GM21737 (cell line): ENCODE measurements at regions not wholly inside any gene's neighbourhood (a gene's known extent, or its start where the extent isn't known, plus 50 kb on each side); places are given as distances from the start of the nearest gene placed in this dataset.

ENCODE experiments used
- ATAC-seq: cut with Tn5 transposase; IDR thresholded peaks from one replicate; pipeline ENCODE4 v1.9.1; 2021; ENCODE audit warnings: mild to moderate bottlenecking, moderate library complexity; ENCODE audit not compliant: unreplicated experiment

DNA sequence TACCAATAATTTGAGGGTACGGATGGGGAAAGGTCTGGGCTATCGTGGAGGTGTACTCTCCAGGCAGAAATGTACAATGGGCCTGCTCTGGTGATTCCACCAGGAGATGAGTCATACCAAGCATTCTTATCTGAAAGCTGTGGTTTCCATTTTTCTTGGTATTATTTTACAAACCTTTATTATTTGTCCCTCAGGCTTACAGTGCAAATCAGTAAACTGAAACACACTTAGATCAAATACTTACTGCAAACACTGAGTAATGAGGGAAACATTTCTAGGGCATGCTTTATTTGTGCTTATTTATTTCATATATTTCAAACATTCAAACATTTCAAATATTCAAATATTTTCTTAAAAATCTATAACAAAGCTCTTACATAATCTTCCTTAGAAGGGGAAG, 319.8 kb downstream of the RND3 start:
- peak; percentile 61 for ATAC-seq

DNA sequence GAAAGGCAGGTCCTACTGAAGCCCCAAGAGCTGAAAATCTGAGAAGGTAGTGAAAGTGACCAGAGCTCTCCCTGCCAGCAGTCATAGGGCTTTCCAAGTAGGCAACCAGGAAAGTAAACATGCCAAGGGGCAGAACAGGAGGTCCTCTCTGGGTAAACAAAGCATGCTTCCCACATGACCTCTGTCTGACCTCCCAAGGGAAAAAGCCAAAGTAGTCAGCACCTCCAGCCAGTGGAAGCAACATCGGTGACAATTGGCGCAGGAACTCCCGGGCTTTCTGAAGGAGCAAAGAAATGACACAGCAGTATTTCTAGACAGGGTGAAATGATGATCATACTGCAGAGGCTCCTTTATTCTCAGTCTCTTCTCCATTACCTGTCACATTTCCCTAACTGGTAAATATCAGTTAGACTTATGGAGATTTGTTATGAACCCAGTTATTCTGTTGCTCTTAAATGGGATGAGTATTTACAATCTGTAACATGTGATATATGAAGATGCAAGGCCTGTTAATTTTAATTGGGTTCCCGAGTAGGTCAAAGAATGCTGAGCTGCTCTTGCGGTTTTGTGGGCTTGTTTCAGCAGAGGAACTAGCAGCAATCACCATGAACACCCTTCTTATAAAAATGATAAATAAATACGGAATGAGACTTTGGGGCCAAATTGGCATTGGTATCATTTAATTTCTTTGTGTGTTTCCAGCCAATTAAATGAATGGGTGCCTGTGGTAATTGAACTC, 321.0 kb downstream of the RND3 start:
- ATAC-seq: no peak

DNA sequence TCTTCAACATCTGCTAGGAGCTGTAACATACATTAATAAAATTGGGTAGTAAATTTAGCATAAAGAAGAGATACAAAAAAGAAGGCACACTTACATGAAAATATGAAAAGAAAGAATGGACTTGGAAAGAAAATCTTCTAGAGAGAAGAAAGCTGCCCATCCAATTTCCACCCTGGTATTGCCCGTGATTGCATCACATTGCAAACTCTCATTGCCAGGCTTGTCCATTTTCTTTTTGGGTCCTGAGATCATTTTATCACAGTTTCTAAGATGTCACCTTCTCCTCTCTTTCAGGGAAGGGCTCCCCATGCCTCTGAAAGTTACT, 321.5 kb downstream of the RND3 start:
- no peak for ATAC-seq

DNA sequence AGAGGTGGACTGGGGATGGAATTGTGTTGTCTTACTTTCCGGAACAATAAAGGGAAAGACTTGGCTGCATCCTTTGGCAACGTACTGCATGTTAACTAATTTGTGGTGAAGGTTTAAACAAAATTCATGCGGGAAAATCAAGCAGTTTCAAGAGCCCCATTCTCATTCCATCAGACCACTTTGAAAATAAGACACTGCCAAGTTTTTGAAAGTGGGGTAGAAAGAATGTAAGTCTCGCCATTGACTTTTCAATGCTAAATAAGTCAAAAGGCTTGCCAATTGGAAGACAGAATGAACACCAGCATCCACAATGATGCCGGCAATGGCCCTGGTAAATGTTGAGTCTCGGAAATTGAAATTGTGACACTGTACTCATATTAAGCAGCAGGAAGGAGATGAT, 322.0 kb downstream of the RND3 start:
- ATAC-seq: no peak

DNA sequence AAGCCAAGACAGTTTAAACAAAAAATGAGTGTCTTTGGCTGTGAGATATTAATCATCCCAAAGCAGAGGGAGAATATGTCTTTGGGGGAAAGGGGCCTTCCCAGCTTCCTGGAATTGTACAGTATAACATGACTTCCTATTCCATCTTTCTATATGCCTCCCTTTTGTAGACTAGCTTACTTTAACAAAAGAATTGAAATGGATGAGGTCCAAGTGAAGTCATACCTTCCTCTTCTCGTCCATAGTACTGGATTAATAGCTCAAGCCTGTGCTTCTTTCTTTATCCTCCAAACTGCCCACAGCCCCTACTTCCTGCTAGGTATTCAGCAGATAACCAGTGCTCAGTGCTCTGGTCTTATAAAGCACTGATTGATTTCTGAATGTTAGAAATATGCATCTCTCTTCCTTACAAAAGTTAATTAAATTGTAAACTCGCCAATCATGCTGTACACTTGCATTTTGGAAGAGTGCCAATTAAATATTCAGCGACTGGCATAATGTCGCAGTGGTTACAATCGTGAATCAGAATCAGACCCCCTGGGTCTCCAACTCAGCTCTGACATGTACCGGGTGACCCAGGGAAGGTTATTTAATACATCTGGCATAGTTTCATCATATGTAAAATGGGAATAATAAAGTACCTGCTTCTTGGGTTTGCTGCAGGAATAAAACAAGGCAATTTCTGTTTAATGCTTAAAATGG, 325.1 kb downstream of the RND3 start:
- no peak for ATAC-seq

DNA sequence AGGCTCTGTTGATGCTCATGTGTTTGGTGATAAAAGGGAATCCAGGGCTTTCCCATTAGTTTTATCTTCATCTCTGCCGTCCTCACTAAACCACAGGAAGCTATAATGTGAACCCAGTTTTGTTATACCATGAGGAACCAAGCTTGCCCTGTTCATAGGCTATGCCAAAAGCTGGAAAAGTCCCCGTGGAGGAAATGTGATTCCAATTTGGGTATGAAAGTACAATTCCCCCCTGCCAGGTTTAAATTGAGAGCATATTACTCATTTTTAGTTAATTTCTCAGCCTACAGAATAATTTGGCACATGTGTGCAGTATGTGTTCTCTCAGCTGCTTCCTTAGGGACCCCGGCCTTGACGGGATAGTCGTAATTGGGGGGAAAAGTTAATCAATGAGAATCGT, 327.4 kb downstream of the RND3 start:
- ATAC-seq: no peak

DNA sequence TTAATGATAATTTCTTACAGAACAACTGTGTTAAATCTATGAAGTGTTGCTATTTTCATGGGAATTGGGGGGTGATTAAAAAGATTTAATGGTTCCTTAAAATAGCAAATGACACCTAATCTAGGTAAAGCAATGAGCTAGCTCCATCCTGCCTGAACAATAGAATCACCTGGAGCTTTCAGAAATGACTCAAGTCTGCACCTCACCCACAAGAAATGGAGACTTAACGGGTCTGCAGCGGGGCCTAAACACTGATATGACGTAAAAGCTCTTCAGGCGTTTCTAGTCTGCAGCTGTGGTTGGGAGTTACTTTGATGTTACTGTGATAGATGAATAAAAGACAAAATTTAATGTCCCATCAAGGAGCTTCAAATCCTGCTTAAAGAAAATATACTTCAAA, 328.2 kb downstream of the RND3 start:
- ATAC-seq: no peak

DNA sequence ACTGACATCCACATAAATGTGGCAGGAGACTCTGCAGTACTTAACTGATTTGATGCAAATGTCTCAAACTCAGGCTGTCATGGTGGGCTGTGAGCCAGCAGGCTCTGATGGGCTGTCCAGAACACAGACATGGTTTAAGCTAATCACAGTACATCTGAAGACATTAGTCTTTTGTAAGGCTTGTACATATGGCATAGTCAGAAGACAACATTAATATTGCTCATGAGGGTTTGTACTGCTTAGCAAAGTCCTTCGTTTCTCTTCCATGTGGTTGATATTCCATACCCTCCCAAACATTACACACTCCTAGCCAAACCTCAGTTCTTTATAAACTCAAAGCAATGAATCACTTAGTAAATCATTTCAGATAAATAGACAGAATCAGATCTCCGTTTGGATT, 330.6 kb downstream of the RND3 start:
- ATAC-seq: no peak

DNA sequence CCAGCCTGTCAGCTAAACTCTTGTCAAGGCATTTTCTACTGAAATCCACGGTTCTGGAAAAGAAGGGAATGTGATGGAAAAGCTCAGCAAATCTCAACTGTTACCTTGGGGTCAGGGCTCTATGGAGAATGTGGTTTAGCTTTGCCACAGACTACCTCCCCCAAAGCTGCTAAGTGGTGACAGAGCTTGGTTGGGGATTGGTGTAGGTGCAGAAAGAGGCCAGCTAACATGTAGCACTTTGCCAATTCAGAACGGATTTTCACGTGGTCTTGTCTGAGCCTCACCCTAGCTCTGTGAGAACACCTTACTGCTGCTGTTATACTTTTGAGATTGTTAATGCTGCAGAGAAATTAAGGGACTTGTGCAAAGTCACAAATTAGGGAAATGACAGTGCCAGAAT, 331.1 kb downstream of the RND3 start:
- no peak for ATAC-seq

DNA sequence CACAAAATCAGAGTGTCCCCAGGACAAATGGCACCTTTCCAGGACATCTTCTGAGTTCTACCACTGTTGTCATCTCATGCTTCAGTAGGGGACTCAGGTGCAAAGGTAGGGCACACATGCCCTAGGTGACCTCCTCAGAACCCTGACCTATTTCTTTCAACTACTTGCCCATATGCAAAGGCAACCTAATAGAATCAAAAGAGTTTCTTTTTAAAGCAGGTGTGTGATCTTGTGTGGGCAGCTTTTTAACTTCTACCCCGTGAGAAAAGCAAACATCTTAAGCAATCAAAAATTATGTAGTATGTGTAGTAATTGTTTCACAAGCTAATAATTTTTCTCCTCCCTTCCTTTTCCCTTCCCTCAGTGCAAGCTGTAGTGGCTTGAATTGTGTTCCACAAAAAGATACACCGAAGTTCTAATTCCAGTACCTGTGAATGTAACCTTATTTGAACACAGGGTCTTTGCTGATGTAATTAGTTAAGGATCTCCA, 333.1 kb downstream of the RND3 start:
- no peak for ATAC-seq

DNA sequence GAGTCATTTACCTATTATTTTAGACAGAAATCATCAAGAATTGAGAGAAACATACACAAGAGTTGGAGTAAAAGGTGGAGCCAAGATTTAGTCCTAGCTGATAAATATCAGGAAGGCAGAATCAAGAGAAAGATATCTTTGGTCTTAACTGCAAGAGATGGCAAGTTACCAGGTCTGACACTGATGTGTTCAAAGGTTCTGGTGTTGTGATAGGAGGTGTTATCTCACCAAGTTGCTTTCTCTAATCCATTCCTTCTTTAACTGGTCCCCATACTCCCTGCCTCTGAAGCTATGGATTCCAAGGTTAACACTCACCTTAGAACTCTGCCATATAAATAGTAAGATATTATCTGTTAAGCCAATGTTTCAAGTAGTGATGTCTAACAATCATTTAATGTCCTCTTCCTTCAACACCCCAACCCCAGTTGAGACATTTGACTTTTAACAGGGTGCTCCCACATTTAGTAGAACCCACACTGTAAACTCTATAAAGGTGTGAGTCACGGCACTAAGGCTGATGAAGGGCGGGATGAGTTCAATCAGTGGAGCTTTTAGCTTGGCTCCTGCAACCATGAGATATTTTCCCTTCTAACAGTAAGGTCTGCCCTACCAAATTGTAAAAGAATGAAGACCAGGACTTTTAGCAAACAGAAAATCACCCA, 333.7 kb downstream of the RND3 start:
- no peak for ATAC-seq

DNA sequence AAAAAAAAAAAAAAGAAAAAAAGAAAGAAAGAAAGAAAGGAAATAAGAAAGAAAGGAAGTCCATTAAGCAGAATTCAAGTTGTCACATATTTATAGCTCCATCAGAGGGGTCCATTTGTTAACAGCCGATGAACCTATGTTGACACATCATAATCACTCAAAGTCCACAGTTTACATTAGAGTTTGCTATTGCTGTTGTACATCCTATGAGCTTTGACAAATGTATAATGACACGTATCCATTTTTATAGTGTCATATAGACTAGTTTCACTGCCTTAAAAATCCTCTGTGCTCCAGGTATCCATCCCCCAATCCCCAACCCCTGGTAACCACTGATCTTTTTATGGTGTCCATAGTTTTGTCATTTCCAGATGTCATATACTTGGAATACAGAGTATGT, 335.2 kb downstream of the RND3 start:
- no peak for ATAC-seq

DNA sequence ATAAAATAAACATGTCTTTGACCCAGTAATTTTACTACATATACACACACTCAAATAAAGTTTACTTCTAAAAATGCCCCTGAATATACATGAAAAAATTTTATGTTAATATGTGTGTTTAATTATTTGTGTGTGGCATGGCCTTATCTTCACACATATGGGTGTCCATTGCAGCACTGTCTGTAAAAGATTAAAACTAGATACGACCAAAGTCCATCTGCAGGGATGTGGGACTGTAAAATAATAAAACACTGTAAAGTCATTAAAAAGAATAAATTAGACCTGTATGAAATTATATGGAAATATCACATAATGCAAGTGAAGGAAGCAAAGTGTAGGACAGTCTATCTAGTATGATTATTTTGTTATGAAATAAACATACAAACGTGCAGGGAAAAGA, 337.3 kb downstream of the RND3 start:
- no peak for ATAC-seq

DNA sequence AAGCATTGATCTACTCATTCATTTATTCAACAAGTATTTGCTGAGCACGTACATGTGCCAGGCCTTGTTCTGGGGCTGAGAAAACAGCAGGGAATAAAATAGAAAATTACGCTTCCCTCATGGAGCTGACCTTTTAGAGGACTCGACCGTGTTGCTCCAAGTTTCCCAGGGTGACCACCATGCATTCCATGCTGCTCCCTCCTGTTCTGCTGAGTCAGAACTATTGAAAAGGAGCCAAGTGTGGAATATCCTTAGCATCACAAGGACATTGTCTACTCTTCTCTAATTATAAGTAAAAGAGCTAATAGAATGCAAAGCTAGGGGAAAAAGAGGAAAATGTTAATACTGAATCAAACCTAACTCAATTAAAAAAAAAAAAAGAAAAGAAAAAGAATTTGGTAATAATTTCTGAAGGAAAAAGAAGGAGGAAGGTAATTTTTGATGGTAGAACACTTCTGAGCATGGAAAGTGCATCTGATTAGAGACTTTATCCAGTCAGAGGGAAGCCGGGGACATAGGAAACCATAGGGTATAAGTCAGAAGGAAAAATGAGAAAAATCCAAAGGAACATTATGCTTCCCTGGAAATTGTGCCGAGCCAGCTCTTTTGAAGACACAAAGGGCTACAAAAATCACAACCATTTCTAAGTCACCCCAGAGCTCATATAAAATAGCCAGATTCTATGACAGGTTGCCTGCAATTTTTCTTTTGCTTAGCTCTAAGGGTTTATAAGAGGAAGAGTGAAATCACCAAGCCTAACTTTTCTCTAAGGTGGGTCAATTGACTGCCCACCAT, 339.4 kb downstream of the RND3 start:
- ATAC-seq: no peak

DNA sequence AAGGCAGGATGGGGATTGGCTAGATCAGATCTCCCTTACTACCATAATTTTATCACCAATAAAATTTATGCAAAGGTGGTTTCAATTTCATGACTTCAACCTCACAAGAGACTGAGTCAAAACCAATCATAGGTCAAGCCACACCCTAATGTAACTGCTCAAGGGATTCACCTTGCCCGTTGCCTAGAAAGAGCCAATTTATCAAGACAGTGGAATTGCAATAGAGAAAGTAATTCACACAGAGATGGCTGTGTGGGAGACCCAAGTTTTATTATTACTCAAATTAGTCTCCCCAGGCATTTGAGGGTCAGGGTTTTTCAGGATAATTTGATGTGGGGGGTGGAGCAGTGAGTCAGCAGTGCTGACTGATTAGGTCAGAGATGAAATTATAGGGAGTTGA, 340.6 kb downstream of the RND3 start:
- ATAC-seq: no peak

DNA sequence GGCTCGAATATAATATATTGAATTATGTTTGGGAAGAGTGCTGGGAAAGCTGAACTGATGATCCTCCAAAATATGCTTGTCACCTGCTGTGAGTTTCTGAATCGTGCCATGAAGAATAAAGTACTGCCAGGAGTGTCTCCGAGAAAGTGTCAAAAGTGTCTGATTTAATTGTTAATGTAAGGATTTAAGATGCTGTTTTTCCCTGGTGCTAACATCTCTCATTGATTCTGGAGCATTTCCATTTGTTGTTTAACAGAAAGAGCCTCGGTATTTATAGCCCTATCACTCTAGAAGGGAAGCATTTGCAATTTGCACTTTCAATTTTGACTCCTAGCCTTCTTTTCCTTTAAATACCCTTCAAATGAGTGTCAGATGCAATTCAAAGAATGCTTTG, 342.2 kb downstream of the RND3 start:
- no peak for ATAC-seq

DNA sequence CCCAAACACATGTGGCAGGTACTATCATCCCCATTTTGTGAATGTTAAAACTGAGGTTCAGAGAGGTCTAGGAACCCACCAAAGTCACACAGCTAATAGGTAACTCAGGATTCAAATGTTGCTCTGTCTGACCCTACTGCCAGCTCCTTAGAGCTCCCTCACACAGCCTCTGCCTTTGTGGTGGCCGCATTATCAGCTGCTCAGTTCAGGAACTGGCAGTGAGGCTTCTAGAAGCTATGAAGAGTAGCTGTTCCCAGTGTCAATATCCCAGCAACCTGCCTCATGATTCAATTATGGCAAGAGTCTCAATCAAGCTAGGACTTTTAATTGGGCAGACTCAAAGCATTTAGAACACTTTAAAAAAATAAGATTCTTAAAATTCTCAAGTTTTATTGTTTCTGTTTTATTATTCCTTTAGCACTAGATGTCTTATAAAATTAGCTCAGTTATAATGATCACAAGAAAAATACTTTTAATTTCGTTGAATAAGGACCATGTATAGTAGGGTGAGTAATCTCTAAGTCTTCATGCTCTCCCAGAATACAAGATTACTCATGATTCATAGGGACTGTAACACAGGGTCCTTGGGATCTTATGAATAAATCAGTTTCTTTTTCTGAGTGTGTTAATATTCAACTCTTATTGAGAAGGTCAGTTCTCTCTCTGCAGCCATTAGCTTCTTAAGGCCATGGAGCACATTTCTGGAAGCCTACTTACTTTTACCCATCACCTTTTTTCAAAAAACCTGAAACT, 342.7 kb downstream of the RND3 start:
- ATAC-seq: no peak

DNA sequence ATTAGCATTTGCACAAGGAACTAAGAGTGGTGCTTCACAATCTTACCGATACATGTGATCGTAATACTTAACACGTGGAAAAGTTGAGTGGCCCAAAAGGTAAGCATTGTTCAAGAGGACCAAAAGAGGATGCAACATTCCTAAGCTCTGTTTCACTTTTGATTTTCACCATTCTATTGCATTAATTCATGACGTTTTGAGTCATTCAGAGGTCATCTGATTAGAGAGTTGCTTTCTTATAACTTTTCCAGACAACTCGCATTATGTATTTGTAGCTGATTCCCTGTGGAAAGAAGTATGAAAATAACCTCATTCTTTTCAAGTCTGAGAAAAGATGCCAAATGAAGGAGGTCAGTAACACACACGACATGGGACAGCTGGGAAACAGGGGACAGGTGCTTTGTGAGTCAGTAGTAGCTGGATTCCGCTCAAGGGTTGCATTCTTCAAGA, 344.4 kb downstream of the RND3 start:
- ATAC-seq: no peak

DNA sequence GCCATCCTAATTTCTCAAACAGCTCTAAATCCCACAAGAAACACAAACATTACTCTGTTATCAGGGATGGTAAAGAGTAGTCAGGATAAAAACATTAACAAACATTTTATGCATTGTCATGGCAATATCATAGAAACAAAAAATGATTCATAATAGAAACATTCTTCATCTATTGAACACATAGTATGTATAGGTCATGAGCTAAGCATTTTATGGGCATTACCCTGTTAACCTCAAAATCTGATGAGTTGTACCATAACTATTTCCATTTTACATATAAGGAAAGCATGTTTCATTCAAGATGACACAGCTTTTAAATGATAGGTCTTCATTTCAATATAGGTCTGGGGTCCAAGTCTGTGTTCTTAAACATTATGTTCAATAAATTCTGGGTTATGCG, 344.9 kb downstream of the RND3 start:
- no peak for ATAC-seq

DNA sequence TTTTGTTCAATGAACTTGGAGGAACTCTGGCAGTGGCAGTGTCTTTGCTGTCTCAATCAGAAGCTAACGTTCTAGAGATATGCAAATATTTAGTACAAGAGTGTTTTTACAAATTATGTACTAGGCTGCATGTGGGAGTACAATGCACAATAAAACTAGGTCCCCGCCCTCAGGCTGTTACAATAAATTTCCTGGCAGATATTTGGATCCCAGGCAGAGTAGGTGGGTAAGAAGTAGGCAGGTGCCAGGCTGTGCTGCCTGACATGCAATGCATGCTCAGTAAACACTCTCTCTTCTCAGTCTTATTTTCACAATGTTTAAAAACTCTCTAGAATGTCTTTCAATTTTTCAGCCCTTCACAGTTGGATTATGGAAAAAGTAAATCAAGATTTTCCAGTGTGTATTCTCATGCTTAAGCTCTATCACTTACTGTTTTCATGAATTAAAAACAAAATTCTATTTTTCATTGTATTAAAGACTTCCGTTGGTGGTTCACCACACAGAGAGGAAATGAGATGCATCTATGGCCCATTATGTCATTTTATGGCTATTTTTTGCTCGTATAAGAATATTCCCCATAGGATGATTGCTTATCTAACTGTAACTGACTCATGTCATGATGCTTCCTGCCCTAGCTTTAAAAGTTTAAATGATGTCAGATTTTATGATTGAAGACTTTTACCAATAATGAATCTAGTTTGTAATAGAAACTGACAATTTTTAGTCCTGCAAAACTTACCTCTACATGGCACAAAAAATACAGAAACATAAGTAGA, 346.1 kb downstream of the RND3 start:
- ATAC-seq: no peak
